GM12878 (cell line): ENCODE measurements at regions not wholly inside any gene's neighbourhood (a gene's known extent, or its start where the extent isn't known, plus 50 kb on each side); places are given as distances from the start of the nearest gene placed in this dataset.

Source experiments
- BHLHE40 ChIP-seq, 2 experiments: fragments of 450-650 bp in 1 of 2; IDR thresholded peaks; 2 replicates each; pipeline ENCODE4 v1.6.1; 2011 to 2017; ENCODE audit warnings: low read depth in 2 of 2, borderline replicate concordance in 1 of 2, improper control_type of control experiment in 1 of 2, low read length in 1 of 2, mild to moderate bottlenecking in 1 of 2
- BRCA1 ChIP-seq: IDR thresholded peaks from 2 replicates; pipeline ENCODE4 v1.6.1; 2011; ENCODE audit warnings: low read depth, low read length, improper control_type of control experiment
- EZH2 ChIP-seq: IDR thresholded peaks from 2 replicates; pipeline ENCODE4 v1.6.1; 2012; ENCODE audit warnings: low read depth, mild to moderate bottlenecking, control low read depth, inconsistent platforms, low read length, borderline replicate concordance; ENCODE audit not compliant: control insufficient read depth
- JUNB ChIP-seq: IDR thresholded peaks from 2 replicates; pipeline ENCODE4 v1.6.1; 2016; ENCODE audit warnings: antibody characterized with exemption, mild to moderate bottlenecking
- PKNOX1 ChIP-seq: fragments of 450-650 bp; IDR thresholded peaks from 2 replicates; pipeline ENCODE4 v1.6.1; 2016; ENCODE audit warnings: mild to moderate bottlenecking
- POLR2A ChIP-seq: IDR thresholded peaks from 2 replicates; pipeline ENCODE4 v1.6.1; 2011; ENCODE audit warnings: low read depth, mild to moderate bottlenecking, low read length
- POLR2AphosphoS5 ChIP-seq: IDR thresholded peaks from 2 replicates; pipeline ENCODE4 v1.6.1; 2011; ENCODE audit warnings: mild to moderate bottlenecking, low read length, inconsistent platforms
- RAD21 ChIP-seq: IDR thresholded peaks from 2 replicates; pipeline ENCODE4 v1.6.1; 2011; ENCODE audit warnings: mild to moderate bottlenecking, low read depth, low read length, moderate library complexity; ENCODE audit not compliant: insufficient read depth
- SP1 ChIP-seq: IDR thresholded peaks from one replicate; pipeline ENCODE4 v1.6.1; 2011; ENCODE audit warnings: low read depth, low read length
- STAT1 ChIP-seq: fragments of 450-650 bp; conservative IDR thresholded peaks from 2 replicates; pipeline ENCODE4 v1.6.1; 2014; ENCODE audit warnings: antibody characterized with exemption, mild to moderate bottlenecking
- TF ChIP-seq, protein P1 (sequence below): IDR thresholded peaks from 2 replicates; pipeline ENCODE4 v1.6.1; 2011; ENCODE audit warnings: low read depth, low read length, improper control_type of control experiment, borderline replicate concordance

GRCh38 chr14:98231210-98231609, 1040.8 kb downstream of the BCL11B start:
- TF ChIP-seq, protein P1, sequence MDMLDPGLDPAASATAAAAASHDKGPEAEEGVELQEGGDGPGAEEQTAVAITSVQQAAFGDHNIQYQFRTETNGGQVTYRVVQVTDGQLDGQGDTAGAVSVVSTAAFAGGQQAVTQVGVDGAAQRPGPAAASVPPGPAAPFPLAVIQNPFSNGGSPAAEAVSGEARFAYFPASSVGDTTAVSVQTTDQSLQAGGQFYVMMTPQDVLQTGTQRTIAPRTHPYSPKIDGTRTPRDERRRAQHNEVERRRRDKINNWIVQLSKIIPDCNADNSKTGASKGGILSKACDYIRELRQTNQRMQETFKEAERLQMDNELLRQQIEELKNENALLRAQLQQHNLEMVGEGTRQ, result no peak
- no peak for TF ChIP-seq EZH2
- no peak for TF ChIP-seq PKNOX1
- TF ChIP-seq JUNB, result no peak
- no peak for TF ChIP-seq STAT1
- no peak for TF ChIP-seq POLR2AphosphoS5
- TF ChIP-seq SP1, result no peak
- no peak for TF ChIP-seq BHLHE40 (IDR thresholded peaks at IDR 0.05; ENCODE audit: borderline replicate concordance in 1 of 2, low read depth in 2 of 2, low read length in 1 of 2)
- no peak for TF ChIP-seq POLR2A
- no peak for TF ChIP-seq RAD21
- TF ChIP-seq BRCA1, result no peak
